NOMO-1 (cell line): ENCODE measurements at regions not wholly inside any gene's neighbourhood (a gene's known extent, or its start where the extent isn't known, plus 50 kb on each side); places are given as distances from the start of the nearest gene placed in this dataset.

Experiments used
- DNase-seq, 2 experiments: peaks; one replicate each; lab custom pipeline; 2025; ENCODE audit not compliant: unreplicated experiment in 2 of 2; lab: John Stamatoyannopoulos, UW

DNA sequence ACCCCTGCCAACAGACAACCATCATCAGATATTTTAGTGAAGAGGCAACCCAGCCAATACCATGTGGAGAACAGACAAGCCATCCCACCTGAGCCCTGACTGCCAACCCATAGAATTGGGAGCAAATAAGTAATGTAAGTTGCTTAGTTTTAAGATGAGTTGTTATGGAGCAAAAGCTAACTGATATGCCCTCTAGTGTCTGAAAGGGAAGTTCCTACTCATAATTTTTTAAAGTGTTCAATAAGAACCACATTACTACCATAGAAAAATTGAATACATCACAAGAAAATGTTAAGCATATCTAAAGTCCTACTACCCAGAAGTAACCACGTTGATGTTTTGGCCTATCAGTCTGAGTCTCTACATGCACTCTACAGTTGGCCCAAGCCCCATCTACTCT lies 50.8 kb upstream of the SLC36A4 start:
- DNase-seq = peak; percentile 2 to 5

DNA sequence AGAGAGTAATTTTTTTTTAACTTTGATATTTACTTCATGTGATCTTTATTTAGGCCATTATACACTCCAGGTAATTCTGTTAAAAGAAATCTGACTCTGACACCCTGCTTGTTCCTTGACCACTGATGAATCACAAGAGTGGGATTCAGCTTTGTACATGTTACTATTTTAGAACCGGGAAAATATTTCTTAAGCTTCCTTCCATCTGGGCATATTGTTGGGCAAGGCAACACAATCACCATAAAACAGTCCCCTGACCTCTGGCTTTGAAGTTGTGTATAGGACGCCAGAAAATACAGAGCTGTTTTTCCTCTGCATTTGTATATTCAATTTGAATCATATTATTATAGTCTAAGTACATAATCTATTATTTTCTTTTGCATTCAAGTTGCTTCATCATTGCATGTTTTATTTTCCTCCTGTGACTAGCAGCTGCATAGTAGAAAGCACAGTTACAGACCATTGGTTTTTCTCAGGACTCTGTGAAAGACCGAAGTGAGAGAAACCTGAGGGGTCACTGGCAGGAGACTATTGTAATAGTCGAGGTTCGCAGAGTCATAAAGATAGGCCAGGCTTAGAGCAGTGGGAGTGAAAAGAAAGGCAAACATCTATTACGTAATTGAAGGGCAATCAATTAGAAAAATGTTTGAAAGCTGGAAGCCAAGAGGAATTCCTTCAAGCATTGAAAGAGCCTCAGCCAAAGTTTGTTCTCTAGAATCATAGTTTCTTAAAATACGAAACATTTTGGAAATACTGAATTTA lies 51.8 kb upstream of the SLC36A4 start:
- no peak for DNase-seq

- no peak for DNase-seq
Measured at GRCh38 chr11:93250326-93250725, 52.5 kb upstream of the SLC36A4 start.

DNA sequence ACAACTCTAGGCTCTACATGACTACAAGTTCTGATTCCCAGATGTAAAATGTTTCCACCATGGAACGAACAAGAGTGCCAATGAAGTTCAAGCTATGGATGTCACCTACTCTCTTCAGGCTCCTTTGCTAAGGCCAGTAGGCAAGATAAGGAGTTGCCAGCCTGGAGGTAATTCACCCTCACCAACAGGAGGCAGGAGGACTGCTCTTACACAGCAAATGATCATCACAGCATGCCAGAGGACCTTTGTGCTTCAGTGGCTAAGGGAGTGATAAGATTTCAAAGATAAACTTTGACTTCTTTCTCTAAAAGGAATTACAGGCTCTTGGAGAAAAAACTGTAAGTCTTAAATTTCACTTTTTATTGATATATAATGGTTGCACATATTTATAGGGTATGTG lies 54.1 kb upstream of the SLC36A4 start:
- no peak for DNase-seq

DNA sequence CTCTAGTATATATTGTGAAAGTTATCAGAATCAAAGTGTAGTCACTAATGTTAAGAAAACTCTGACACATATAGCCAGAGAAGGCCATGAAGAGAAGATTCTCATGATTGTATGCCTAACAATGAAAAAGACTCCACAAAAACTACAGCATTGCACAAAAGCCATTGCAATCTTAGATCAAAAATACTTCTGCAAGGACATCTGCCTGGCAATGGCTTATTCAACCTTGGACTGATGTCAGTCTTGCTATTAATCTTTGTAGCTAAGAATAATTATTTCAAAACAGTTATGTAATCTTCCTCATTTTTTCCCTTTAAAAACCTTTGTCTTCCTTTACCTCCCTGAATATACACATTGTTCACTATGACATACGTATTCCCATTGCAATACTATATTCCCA lies 55.3 kb upstream of the SLC36A4 start:
- DNase-seq = no peak

DNA sequence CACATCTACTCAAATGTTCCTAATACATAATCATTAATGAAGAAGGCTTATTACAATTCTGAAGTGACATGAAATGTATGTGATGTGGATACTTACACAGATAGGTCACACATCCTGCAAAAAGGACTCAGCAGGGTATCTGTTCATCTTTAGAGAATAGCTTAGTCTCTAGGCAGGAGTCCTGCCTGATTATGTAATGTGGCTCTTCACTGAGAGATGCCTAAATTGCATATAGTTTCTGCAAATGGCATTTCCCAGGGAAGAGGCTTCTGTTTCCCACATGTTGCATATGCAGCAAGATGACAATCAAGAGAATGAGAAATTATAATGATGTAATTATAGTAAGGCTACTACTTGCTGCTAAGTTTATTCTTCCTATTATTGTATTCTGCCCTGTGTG lies 58.8 kb upstream of the SLC36A4 start:
- DNase-seq = no peak

DNA sequence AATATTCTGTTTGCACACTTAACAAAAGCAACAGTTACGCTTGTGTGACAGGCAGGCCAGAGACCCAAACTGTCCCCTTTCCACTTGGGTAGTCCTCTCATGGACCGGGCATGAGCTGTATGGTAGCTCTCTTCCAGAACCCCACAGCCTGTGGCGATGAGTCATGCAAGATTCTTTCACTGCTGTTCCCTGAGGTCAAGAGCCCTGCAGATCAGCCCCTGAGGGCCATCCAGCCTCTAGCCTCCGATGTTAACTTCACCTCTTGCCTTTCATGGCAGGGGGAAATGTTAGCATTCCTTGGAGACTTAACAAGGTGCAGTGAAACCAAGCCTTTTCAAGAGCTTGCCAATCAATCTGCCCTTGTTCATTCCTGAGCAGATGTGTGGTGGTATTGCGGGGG lies 63.2 kb upstream of the DEUP1 start:
- DNase-seq = no peak

DNA sequence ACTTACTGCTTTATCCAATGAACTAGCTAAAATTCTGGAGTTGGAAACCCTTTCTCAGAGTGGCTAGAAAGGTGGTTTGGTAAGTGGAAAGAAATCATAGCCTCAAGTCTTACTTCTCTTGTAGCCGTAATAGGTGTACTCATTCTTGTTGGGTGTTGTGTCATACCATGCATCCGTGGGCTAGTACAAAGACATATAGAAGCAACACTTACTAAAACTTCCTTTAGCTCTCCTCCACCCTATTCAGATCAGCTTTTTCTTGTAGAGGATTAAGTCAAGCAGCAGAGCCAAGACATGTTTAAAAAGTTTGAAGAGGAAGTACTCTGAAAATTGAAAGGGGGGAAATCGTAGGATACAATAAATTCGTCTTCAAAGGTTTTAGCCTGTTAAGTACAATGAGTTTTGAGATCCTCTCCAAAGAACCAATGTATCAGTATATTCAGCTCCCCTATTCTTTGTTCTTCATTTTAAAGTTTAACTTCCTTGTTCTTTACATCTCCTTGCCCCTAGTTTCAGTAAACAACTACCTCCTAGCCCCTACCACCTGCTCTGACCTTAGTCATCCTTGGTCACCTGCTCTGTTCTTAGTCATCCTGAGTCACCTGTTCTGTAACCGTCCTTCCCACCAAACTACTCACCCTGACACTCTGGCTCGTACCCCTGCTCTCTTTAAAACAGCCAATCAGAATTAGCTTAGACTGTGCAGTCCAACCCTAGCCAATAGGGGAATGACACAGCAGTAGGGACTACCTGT lies 62.1 kb upstream of the DEUP1 start:
- no peak for DNase-seq

GRCh38 chr11:93271596-93271995 lies 58.9 kb upstream of the DEUP1 start:
- DNase-seq = no peak

- DNase-seq = no peak
Measured at GRCh38 chr11:93274851-93275250, 55.7 kb upstream of the DEUP1 start.

DNA sequence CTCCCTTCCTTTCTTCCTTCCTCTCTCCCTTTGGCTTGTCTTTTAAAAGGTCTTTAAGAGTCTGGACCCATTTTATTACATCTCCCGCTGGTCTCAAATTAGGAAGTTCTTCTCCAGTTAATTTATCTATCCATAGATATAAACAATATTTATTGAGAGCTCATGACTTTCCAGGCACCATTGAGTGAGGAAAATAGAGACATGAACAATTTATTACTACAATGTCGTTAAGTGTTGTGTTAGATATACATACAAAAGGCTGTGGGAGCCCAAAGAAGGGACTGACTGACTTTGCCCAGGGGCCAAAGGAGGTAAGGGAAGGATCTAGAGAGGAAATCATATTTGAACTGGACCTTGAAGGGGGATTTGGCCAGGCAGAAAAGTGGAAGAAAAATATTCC lies 51.6 kb upstream of the DEUP1 start:
- DNase-seq = no peak

DNA sequence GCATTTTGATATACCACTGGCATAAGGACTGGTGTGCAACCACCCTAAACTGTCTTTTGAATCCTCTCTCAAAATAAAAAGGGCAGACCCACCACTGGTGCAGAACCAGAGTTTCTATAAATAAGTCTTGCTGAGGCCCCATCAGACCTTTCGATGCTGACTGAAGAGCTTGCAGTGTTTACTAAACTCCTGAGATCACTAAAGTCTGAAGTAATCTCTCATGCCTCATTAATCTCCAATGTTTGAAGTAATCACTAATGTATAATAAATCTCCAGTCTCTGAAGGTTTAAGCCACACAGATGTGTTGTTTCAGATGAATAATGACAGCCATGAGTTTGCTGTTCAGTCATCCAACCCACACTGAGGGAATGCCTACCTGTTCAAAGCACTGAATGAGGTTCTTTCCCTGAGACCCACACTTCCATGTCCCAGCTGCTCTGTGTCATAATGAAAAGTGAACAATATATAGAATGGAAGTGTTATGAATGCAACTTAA lies 50.6 kb upstream of the DEUP1 start:
- DNase-seq = no peak
